ENCODE measurements at regions not wholly inside any gene's neighbourhood (a gene's known extent, or its start where the extent isn't known, plus 50 kb on each side); places are given as distances from the start of the nearest gene placed in this dataset.
A peak's percentile ranks its signal among the peaks of the same experiment; 100 is the strongest.

GRCh38 chr6:145347216-145347615 lies 388.1 kb downstream of the EPM2A start:
- Histone ChIP-seq H3K9me3 (ENCODE audit: severe bottlenecking) (no peaks in the 10 kb centered on the region), H3K27me3 (ENCODE audit: insufficient read depth, low read depth, severe bottlenecking) (no peaks in the 10 kb centered on the region), H3K27ac (no peak overlapping the region), H3K4me3 (ENCODE audit: low read depth, low read length) (no peak overlapping the region), H3K36me3 (no peaks in the 10 kb centered on the region)
- DNase-seq = no peak
- no peak for TF ChIP-seq CTCF (IDR thresholded peaks at IDR 0.05; ENCODE audit: low read depth, low read length)

DNA sequence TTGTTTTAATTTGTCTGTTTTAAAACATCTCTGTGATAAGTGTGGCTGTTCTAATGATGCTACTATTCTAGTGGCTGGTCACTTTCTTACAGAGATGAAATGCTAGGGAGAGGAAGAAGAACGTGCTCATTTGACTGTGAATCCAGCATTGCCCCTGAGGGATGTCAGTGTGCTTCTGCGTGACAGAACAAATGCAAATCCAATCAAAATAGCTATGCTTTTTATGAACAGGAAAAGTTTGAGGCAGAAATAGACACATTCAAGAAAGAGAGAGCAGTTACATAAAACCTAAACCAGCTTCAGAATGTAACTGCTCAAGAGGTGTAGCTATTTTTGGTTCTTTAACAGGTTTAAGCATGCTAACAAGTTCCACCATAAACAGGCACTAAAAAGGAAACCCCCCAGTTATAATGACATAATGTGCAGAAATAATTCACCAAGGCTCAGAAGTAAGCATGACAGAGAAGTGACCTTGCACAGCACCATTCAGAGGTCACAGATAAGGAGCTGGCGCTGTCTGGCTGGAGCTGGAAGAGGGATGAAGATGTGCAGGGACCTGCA lies 385.3 kb downstream of the EPM2A start:
- H3K27me3 ChIP-seq (ENCODE audit: insufficient read depth, low read depth, severe bottlenecking) = no peaks in the 10 kb centered on the region
- no peak overlapping the region for H3K4me3 ChIP-seq (ENCODE audit: low read depth, low read length)
- DNase-seq = no peak
- no peak overlapping the region for H3K27ac ChIP-seq
- H3K36me3 ChIP-seq = no peaks in the 10 kb centered on the region
- no peaks in the 10 kb centered on the region for H3K9me3 ChIP-seq (ENCODE audit: severe bottlenecking)
- no peak for TF ChIP-seq CTCF (IDR thresholded peaks at IDR 0.05; ENCODE audit: low read depth, low read length)

- Histone ChIP-seq H3K9me3 (ENCODE audit: severe bottlenecking) (no peaks in the 10 kb centered on the region), H3K4me3 (ENCODE audit: low read depth, low read length) (no peak overlapping the region), H3K27me3 (ENCODE audit: insufficient read depth, low read depth, severe bottlenecking) (no peaks in the 10 kb centered on the region), H3K36me3 (no peaks in the 10 kb centered on the region), H3K27ac (no peak overlapping the region)
- no peak for TF ChIP-seq CTCF (IDR thresholded peaks at IDR 0.05; ENCODE audit: low read depth, low read length)
- no peak for DNase-seq
Observed at GRCh38 chr6:145350928-145351327, 384.4 kb downstream of the EPM2A start.

GRCh38 chr6:145352382-145353080 lies 382.8 kb downstream of the EPM2A start:
- Histone ChIP-seq H3K27ac (peak overlapping the region; percentile 29), H3K4me3 (ENCODE audit: low read depth, low read length) (no peak overlapping the region), H3K27me3 (ENCODE audit: insufficient read depth, low read depth, severe bottlenecking) (no peaks in the 10 kb centered on the region), H3K36me3 (no peaks in the 10 kb centered on the region), H3K9me3 (ENCODE audit: severe bottlenecking) (no peaks in the 10 kb centered on the region)
- peak; percentile 36 for TF ChIP-seq CTCF (IDR thresholded peaks at IDR 0.05; ENCODE audit: low read depth, low read length)
- peak; percentile 64 for DNase-seq

DNA sequence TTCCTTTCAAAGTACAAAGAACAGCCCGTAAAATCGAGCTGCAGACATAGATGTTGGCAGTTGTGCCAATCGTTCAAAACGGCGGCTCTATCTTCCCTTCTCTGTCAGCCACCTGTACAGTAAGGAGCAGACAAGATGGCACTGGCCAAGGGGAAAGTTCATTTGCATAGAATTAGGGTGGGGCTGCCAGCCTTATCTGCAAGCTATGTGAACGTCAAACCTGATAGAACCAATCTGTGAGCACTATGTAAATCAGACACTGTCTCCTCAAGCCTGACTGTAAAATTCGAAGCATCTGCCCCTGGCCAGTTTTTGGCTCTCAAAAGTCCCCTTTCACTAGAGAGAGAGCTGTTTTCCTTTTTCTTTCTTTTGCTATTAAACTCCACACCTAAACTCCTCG lies 374.5 kb downstream of the EPM2A start:
- Histone ChIP-seq H3K27me3 (ENCODE audit: insufficient read depth, low read depth, severe bottlenecking) (no peaks in the 10 kb centered on the region), H3K9me3 (ENCODE audit: severe bottlenecking) (no peaks in the 10 kb centered on the region), H3K36me3 (no peaks in the 10 kb centered on the region), H3K27ac (no peak overlapping the region), H3K4me3 (ENCODE audit: low read depth, low read length) (no peak overlapping the region)
- no peak for TF ChIP-seq CTCF (IDR thresholded peaks at IDR 0.05; ENCODE audit: low read depth, low read length)
- DNase-seq = no peak

- no peaks in the 10 kb centered on the region for H3K27me3 ChIP-seq (ENCODE audit: insufficient read depth, low read depth, severe bottlenecking)
- H3K36me3 ChIP-seq = no peaks in the 10 kb centered on the region
- H3K9me3 ChIP-seq (ENCODE audit: severe bottlenecking) = no peaks in the 10 kb centered on the region
- no peak for DNase-seq
- no peak overlapping the region for H3K4me3 ChIP-seq (ENCODE audit: low read depth, low read length)
- no peak for TF ChIP-seq CTCF (IDR thresholded peaks at IDR 0.05; ENCODE audit: low read depth, low read length)
- H3K27ac ChIP-seq = no peak overlapping the region
Observed at GRCh38 chr6:145367149-145367548, 368.2 kb downstream of the EPM2A start.

Measured in WERI-Rb-1 (cell line).